HG02678 (cell line): ENCODE measurements at regions not wholly inside any gene's neighbourhood (a gene's known extent, or its start where the extent isn't known, plus 50 kb on each side); places are given as distances from the start of the nearest gene placed in this dataset.

Experiments
- ATAC-seq: cut with Tn5 transposase; IDR thresholded peaks from one replicate; pipeline ENCODE4 v1.9.1; 2021; ENCODE audit warnings: mild to moderate bottlenecking, moderate library complexity; ENCODE audit not compliant: unreplicated experiment

DNA sequence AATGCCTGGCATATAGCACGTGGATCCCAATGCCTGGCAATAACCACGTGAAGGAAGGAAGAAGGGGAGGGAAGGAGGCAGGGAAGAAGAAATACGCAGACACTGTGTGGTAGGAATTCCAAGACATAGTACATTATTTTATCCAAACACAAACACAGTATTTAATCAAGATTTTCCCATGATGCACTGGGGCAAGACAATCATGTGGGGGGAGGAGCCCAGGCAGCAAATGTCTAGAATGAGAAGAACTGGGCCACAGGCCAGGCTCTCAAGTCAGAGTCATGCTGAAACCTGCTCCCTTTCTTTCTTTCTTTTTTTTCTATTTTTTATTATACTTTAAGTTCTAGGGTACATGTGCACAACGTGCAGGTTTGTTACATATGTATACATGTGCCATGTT, 717.9 kb downstream of the UQCRFS1 start:
- no peak for ATAC-seq

DNA sequence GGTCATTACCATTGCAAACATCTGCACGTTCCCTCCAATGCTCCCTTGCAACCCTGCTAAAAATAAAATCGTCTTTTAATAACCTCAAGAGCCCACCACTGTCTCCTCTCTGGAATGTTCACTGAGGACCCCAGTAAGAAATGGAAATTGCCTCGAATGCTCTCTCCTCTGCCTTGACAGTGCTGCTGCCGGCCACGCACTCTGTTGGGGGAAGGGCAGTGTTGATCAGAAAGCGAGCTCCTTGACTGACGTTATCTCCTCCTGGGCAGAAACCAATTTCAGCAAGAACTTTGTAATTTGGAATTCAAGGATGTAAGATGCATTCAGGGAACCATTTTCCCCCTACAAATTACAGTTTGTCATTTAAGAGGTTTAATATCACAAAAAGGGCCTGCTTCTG, 718.5 kb downstream of the UQCRFS1 start:
- no peak for ATAC-seq

DNA sequence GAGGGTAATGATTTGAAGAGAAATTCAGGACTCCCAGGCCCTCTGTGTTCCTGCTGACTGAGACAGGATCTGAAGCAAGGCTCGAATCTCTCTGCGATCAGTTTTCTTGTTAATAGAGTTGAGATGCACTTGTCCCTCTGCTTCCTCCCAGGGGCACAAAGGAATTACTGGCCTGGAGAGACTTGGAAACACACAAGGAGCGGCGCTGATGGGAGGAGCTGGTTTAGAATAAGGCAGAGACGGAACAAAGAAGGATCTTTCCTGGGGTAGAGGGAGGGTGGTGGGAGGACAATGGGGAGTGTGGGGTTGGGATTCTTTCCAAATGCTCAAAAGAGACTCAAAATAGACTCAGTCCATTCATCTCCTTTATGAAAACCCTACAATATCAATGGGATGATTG, 719.1 kb downstream of the UQCRFS1 start:
- ATAC-seq, result no peak

DNA sequence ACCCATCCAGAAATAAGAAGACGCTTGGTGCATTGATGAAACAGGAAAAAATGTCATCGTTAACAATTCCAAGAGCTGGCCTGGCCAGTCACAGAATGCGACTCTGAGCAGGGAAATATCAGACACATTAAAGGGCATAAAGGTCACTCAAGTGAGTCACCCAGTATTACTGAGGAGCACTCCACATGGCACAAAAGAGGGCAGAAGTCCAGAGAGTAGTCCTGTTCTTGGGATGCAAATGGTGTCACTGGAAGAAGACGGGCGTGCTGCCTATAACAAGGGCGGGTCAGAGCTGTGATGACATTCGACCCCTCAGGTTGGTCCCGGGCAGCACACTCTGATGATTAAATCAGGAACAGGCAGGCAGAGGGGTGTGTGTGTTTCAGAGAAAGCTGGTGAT, 720.3 kb downstream of the UQCRFS1 start:
- no peak for ATAC-seq

DNA sequence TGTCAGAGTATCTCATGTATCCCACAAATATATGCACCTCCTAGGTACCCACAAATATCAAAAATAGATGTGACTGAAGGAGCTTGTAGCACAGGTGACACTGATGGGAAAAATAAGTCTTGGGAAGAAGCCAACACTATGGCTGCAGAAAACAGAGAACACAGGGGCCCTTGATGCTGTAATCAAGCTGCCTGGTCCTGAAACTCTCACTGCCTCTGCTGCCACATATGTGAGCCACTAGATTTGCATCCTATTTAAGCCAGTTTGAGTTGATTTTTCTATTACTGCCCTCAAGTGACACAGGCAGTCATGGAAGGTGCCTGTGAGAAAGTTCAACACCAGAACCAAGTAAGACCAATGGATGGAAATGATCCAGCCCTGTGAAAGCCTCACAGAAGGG, 720.8 kb downstream of the UQCRFS1 start:
- ATAC-seq, result no peak

DNA sequence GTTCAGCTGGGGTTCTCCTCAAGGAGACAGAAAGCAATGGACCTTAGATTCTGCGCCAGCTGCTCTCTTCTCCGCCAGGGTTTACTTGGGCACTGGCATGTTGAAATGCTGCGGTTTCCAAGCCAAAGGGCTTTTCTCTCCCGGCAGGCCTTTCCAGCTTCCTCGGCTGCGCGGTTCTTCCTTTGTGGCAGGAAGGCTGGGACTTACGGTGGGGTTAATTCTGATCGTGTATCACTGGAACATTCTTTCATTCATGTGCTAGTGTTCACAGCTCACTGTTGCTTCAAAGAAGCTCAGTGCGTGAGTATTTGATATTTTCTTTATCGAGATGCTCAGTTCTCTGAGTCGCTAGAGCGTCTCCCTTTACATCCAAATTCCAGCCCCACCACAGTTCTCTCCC, 723.2 kb downstream of the UQCRFS1 start:
- no peak for ATAC-seq

DNA sequence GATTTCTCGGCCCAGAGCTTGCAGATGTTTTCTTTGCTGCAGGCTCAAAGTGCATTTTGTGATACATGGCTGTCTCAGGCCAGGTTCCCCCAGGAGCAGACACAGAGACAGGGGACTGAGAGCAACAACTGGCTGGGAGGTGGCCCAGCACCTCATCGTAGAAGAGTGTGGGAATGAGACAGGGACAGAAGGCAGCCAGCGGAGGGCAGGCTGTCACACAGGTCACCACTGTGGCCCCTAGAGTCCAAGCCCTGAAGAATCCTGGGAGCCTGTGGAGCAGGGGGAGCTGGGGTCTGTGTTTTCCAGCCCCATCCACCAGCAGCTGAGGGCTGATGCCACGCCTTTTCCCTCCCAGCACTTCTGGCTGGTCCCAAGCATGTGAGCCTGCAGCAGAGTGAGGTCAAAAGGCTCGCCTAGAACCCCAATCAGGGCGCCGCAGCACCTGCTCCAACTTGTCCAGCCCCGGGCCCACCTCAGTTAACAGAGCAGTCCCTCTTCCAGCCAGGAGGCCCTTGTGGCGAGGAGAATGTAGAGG, 723.8 kb downstream of the UQCRFS1 start:
- ATAC-seq, result no peak

DNA sequence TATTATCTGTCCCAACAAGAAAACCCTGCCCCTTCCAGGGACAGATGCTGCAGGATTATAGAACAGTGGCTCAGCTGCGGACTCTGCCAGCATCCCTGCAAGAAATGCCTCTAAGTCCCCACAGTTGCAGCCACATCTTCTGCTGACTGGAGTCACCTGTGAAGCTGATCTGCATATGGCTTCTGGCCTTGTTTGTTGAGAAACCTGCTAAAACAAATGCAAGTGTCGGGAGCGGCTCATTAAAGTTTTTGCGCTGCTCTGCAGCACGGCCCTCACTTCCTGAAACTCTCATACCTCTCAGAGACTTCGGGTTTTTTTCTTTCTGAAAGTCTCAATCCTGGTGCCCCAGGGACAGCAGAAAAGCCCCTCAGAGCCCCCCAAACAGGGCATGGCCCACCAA, 725.0 kb downstream of the UQCRFS1 start:
- no peak for ATAC-seq

DNA sequence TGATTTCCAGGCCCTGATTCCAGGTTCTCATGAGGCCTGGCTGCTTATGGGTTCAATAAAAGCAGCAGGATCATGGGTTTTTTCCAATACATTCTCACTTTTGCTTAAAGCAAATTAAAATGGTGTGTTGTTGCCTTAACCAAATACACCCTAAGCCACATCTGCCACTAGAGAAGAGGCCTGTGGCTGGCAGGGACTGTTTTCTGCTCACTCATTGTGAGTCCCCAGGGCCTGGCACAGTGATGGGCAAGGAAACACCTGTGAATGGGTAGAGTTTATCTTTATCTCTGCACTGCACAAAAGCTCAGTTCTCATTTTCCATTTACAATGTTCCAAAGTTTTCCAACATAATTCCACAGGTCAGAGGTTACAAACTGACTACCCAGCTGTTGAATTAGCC, 726.0 kb downstream of the UQCRFS1 start:
- ATAC-seq, result no peak

DNA sequence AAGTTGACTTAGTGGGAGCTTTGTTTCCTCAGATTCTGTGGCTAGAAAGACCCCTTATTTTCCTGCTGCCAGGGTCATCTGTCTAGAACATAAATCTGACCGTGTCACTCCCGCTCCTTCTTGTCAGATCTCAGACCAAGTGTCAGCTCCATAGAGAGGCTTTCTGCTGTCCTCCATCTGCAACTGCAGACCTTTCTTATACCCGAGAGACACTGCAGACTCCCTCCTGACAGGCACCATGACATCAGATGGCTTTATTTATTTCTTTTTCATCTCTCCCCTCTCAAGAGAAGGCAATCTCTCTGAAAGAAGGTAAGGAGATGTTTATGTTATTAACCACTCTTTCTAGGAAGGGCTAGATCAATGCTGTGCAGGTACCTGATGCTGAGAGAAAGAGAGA, 726.5 kb downstream of the UQCRFS1 start:
- no peak for ATAC-seq

DNA sequence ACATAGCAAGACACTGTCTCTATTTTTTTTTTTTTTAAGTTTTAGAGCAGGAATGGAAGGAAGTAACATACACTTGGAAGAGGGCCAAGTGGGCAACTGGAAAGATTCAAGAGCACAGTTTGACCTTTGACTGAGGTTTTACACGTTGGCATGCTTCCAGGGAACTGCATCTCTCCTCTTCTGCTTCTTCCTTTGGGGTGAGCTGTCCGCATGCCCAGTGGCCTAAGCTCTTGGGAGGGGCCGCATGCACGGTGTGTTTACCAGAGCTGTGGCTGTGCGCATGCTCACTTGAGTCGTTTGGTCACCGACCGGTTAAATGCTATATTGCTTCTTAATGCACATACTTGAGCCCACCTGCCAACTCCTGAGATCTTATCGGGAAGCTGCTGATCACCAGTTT, 727.7 kb downstream of the UQCRFS1 start:
- no peak for ATAC-seq

DNA sequence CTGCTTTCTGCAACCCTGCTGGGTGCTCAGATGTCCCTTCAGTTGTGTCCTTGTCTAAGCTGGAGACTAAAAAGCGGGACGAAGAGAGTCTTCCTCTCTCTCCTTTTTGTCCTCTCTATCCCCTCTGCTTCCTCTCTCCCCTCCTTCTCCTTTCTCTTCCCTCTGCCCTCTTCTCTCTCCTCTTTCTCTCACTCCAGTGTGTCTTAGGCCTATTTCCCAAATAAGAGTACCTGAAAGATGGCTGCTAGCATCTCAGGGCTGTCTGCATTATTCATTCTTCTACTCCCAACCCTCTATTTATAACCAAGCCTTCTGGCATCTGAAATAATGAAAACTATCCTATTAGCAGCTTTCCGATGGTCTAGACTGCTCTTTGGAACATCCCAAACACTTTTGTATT, 729.8 kb downstream of the UQCRFS1 start:
- no peak for ATAC-seq

DNA sequence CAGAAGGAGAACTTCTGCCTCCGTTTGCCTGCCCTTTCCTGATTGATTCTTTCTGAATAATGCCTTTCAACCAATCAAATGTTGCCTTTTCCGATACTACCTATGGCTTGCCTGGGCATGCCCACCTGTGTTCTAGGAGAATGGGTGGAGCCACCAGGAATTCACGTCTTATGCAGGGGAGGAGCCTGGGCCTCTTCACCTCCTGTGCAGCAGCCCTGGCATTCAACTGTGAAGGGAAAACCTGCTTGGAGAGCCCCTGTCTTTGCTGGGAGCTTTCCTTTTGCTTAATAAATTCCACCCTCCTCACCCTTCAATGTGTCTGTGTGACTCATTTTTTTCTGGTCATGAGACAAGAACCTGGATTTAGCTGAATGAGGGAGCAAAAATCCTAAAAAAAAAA, 730.7 kb downstream of the UQCRFS1 start:
- ATAC-seq, result no peak

DNA sequence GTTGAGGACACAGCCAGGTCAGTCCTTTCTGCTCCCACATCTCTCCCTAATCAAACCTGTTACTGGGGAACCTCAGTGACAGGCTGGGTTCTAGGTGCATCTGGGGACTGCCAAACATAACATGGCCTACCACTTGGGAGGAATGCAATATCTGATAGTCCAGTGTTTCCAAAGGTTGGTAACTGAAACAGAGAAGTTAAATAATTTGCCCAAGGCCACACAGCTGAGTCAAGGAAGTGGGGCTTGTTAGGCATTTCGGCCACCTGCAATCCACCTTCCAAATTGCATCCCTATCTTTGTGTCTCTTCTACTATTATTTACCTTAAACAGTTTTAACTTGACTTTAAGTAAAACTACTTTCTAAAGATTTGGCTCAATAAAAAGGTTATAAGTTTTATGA, 731.3 kb downstream of the UQCRFS1 start:
- ATAC-seq, result no peak

DNA sequence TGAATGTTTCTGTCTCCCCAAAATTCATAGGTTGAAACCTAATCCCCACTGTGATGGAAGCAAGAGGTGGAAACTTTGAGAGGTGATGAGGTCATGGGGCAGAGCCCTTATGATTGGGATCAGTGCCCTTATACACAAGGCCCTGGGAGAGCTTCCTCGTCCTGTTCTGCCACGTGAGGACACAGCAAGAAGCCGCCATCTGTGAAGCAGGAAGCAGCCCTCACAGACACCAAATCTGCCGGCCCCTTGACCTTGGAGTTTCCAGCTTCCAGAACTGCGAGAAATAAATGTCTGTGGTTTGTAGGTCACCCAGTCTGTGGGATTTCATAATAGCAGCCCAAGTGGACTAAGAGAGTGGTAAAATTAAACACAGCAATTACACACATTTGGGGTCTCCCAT, 737.4 kb downstream of the UQCRFS1 start:
- ATAC-seq, result no peak

DNA sequence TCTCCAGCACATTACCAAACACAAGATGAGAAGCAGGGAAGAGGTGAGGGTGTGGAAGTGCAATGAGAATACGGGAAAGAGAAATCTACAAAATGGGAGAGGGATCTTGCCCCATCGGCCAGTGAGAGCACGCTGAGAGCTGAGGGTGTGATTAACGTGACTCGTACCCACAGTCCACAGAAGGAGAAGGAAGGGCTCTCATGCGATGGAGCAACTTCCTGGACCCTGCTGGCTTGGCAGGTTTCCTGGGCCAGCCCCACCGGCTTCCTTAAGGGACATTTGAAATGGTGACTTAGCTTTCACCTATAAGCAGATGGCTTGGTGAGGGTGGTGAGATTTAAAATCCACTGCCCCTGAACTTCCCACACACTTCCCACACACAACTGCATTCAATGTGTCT, 740.1 kb downstream of the UQCRFS1 start:
- no peak for ATAC-seq

DNA sequence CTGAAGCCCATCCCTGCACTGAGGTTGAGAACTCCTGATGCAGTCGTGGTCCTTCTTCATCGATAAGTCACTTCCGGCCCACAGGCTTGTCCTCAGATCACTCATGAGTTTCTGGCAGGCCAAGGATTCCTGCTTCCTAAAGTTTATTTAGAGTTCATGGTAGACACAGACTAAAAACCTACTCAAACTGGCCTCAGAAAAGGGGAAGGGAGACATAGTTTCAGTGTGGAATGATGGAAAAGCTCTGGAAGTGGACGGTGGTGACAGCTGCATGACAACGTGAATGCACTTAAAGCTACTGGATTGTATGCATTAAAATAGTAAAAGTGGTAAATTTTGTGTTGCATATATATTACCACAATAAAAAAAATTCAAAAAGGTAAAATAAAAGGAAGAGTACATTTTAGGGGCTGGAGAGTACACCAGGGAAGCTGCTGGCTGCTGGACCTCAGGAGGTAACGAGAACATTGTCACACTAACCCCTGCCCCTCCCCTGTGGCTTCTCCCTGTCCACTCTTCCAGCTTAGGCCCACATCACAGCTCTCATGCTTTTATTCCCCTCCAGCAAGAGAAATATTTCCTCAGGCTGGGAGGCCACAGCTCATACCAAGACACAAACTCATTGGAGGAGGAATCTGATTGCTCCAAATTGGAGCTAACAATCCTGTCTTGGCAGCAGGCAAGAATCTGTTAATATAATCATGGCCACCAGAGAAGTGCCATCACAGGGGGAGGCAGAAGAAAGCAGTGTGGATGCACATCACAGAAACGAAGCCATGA, 741.0 kb downstream of the UQCRFS1 start:
- ATAC-seq, result no peak

DNA sequence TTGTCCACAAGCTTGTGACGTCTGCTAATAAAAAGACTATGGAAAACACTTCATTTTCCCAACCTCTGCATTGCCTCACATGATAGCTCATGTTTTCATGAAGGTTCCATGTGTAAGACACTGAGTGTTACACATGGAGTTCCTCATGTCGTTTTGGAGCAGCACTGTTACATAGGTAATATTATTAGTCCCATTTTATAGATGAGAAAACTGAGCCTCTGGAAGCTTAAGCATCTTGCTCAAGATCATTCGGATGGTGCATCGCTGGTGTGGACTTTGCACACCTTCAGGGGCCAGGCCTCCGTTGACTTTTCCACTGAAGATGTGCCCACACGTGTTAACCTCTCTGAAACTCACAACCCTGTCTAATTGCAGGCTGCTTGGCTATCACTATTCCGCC, 743.4 kb downstream of the UQCRFS1 start:
- ATAC-seq, result no peak

DNA sequence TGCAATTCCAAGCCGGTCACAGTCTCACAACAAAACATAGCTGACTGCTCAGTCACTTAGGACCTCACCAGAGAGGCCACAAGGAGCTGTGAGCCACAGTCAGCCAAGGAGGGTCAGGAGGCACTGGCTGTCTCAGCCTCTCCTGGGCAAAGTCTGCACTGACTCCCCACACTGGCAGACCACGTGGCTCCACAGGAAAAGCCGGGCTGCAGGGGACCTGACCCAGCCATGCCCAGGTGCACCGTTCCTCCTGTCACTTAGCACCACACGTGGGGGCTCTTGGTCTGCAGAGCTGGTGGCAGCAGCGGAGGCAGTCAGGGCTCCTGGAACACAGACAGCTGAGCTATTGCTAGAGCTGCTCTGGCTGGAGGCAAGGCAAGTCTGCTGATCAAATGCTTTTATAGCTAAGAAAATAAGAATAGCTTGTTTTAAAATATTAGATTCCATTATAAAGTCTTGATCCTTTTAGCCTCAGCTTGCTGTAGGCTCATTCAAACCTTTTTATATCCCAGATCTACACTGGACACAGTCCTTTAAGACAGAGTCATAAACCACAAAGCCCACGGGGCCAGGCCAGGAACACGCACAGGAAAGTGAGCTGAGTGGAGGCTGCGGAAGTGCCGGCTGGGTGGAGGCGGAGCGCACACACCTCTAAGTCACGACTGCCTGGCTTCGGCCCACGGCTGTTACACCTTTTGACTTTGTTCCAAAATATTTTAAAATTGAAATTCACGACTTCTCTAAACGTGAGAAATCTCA, 744.1 kb downstream of the UQCRFS1 start:
- ATAC-seq, result peak; percentile 54

DNA sequence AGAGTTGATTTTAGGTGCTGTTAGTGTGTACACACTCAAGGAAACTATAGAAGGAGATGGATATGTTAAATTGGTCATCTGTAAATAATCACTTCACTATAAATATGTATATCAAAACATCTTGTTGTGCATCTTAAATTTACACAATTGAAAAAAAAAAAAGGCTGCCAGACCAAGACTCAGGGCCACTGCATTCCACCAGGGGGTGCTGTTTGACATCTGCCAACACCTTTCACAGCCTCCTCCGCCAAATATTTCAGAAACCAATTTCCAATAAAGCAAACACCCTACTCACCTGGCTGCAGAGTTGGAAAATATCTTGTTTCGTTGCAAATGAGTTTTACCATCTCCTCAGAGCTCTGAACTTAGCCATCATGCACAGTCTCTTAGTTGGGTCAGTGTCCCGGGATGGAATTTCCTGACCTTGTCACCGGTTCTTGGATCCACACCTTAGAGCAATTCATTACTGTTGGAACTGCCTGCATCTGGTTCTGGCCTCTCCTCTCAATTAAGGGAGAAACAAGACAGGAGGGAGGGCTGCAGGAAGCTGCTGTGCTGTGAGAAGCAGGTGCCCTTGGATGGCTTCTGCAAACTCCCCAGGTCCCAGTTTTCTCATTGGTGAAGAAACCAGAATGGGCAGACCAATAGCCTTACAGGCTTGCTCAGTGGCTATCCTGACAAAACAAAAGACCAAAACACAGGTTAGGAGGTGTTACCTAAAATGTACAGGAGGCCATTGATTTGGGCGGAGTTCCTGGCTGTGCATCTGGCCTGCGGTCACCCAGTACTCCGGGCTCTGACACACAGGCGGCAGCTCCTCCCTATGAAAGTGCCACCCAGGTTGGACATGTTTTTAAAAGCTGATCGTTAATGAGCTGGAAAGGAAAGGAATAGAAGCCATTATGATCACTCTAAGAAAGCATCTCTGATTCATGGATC, 746.6 kb downstream of the UQCRFS1 start:
- ATAC-seq, result no peak

DNA sequence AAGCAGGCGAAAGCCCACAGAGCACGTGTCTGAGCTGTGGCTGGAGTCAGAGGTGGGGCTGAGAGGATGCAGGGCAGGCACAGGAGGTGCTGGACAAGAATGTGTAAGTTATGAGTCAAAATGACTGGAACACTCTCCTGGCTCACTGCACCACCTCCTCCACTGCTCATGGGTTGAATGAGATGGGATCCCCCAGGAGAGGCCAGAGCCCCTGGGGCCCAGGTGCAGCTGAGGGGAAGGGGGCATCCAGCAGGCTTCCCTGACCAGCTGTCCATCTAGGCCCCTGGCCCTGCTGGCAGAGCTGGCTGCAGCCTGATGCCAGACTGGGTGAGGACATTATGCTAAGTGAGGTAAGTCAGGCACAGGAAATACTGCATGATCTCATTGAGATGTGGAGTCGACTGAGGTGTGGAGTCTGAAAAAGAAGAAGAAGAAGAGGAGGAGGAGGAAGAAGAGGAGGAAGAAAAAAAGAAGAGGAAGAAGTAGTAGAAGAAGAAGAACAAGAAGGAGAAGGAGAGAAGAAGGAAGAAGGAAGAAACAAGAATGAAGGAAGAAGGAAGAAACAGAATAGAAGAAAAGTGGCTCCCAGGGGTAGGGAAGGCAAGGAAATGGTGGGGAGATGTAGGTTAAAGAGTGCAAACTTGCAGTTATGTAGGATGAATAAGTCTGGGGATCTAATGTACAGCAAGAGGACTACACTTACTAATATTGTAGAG, 747.4 kb downstream of the UQCRFS1 start:
- ATAC-seq, result no peak
